Progenitor cell of endocrine pancreas (in vitro differentiated cells): ENCODE measurements at regions not wholly inside any gene's neighbourhood (a gene's known extent, or its start where the extent isn't known, plus 50 kb on each side); places are given as distances from the start of the nearest gene placed in this dataset.

ENCODE experiments used
- DNase-seq: peaks from one replicate; pipeline ENCODE4 v3.0.0; 2021; ENCODE audit warnings: low spot score; ENCODE audit not compliant: unreplicated experiment
- H3K27ac Mint-ChIP-seq: 2 replicates; pipeline ENCODE4 v1.8.0; 2021; ENCODE audit warnings: mild to moderate bottlenecking, moderate library complexity, mixed read lengths
- H3K27me3 Mint-ChIP-seq: 2 replicates; pipeline ENCODE4 v1.8.0; 2021; ENCODE audit warnings: mixed read lengths
- H3K36me3 Mint-ChIP-seq: 2 replicates; pipeline ENCODE4 v1.8.0; 2022; ENCODE audit warnings: mixed read lengths; ENCODE audit not compliant: insufficient read depth
- H3K4me1 Mint-ChIP-seq: 2 replicates; pipeline ENCODE4 v1.8.0; 2021; ENCODE audit warnings: low read depth, mixed read lengths
- H3K4me3 Mint-ChIP-seq: 2 replicates; pipeline ENCODE4 v1.8.0; 2021; ENCODE audit warnings: low read depth, mild to moderate bottlenecking, moderate library complexity, mixed read lengths
- H3K9me3 Mint-ChIP-seq: 2 replicates; pipeline ENCODE4 v1.8.0; 2021; ENCODE audit warnings: low read depth, mixed read lengths
- CTCF ChIP-seq: fragments of 200-600 bp; sonication (generic); IDR thresholded peaks from one replicate; pipeline ENCODE4 v1.5.0; 2021; ENCODE audit warnings: antibody characterized with exemption, mild to moderate bottlenecking; ENCODE audit not compliant: unreplicated experiment

- no peak overlapping the region for H3K4me3 Mint-ChIP-seq
- no peak overlapping the region for H3K27ac Mint-ChIP-seq
- no peaks in the 10 kb centered on the region for H3K36me3 Mint-ChIP-seq
- DNase-seq, result no peak
- no peaks in the 10 kb centered on the region for H3K27me3 Mint-ChIP-seq
- peaks cover 12% of the 10 kb centered on the region for H3K4me1 Mint-ChIP-seq
- H3K9me3 Mint-ChIP-seq, result peaks cover 3% of the 10 kb centered on the region
- no peak for TF ChIP-seq CTCF
Measured at GRCh38 chr7:22579961-22580360, 80.0 kb upstream of the STEAP1B start.

GRCh38 chr7:22578007-22578733 is 78.2 kb upstream of the STEAP1B start:
- H3K27me3 Mint-ChIP-seq, result no peaks in the 10 kb centered on the region
- TF ChIP-seq CTCF, result no peak
- H3K4me3 Mint-ChIP-seq, result no peak overlapping the region
- DNase-seq, result no peak
- no peaks in the 10 kb centered on the region for H3K36me3 Mint-ChIP-seq
- peaks cover 3% of the 10 kb centered on the region for H3K9me3 Mint-ChIP-seq
- no peak overlapping the region for H3K27ac Mint-ChIP-seq
- H3K4me1 Mint-ChIP-seq, result peaks cover 7% of the 10 kb centered on the region

GRCh38 chr7:22577470-22578001 is 77.5 kb upstream of the STEAP1B start:
- Mint-ChIP-seq H3K9me3 (peaks cover 3% of the 10 kb centered on the region), H3K27me3 (no peaks in the 10 kb centered on the region), H3K27ac (no peak overlapping the region), H3K4me1 (peaks cover 4% of the 10 kb centered on the region), H3K36me3 (no peaks in the 10 kb centered on the region), H3K4me3 (no peak overlapping the region)
- DNase-seq, result no peak
- no peak for TF ChIP-seq CTCF

GRCh38 chr7:22576612-22577469 is 76.9 kb upstream of the STEAP1B start:
- H3K27me3 Mint-ChIP-seq, result no peaks in the 10 kb centered on the region
- no peak for DNase-seq
- H3K36me3 Mint-ChIP-seq, result no peaks in the 10 kb centered on the region
- H3K27ac Mint-ChIP-seq, result no peak overlapping the region
- TF ChIP-seq CTCF, result no peak
- no peak overlapping the region for H3K4me3 Mint-ChIP-seq
- H3K9me3 Mint-ChIP-seq, result peaks cover 3% of the 10 kb centered on the region
- H3K4me1 Mint-ChIP-seq, result peaks cover 2% of the 10 kb centered on the region

- H3K9me3 Mint-ChIP-seq, result peaks cover 3% of the 10 kb centered on the region
- H3K27ac Mint-ChIP-seq, result no peak overlapping the region
- H3K4me1 Mint-ChIP-seq, result peaks cover 2% of the 10 kb centered on the region
- no peaks in the 10 kb centered on the region for H3K27me3 Mint-ChIP-seq
- no peaks in the 10 kb centered on the region for H3K36me3 Mint-ChIP-seq
- H3K4me3 Mint-ChIP-seq, result no peak overlapping the region
- DNase-seq, result no peak
- TF ChIP-seq CTCF, result no peak
Measured at GRCh38 chr7:22574754-22575520, 74.9 kb upstream of the STEAP1B start.
